GM10266 (cell line): ENCODE measurements at regions not wholly inside any gene's neighbourhood (a gene's known extent, or its start where the extent isn't known, plus 50 kb on each side); places are given as distances from the start of the nearest gene placed in this dataset.

Source experiments
- DNase-seq: peaks from one replicate; pipeline ENCODE4 v3.0.0; 2012; ENCODE audit errors: extremely low spot score
- TF ChIP-seq, protein P1 (sequence below): IDR thresholded peaks from 2 replicates; pipeline ENCODE4 v1.5.1; 2012; ENCODE audit warnings: mild to moderate bottlenecking, low read depth; ENCODE audit not compliant: control insufficient read depth, insufficient read depth; ENCODE audit errors: missing control alignments

DNA sequence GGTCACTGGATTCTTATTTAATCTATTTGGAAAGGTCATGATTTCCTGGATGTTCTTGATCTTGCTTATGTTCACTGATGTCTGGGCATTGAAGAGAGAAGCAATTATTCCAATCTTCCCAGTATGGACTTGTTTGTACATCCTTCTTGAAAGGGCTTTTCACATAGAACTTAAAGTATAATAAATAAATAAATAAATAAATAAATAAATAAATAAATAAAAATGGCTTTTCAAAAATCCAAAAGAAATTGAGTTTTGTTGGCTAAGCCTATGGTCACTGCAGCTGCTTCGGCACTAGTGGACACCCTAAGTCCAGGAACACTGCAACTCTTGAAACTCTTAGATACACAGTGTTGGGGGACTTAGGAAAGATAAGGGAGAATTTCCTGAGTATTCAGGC lies 840.7 kb upstream of the EDIL3 start:
- DNase-seq, result no peak
- TF ChIP-seq, protein P1, sequence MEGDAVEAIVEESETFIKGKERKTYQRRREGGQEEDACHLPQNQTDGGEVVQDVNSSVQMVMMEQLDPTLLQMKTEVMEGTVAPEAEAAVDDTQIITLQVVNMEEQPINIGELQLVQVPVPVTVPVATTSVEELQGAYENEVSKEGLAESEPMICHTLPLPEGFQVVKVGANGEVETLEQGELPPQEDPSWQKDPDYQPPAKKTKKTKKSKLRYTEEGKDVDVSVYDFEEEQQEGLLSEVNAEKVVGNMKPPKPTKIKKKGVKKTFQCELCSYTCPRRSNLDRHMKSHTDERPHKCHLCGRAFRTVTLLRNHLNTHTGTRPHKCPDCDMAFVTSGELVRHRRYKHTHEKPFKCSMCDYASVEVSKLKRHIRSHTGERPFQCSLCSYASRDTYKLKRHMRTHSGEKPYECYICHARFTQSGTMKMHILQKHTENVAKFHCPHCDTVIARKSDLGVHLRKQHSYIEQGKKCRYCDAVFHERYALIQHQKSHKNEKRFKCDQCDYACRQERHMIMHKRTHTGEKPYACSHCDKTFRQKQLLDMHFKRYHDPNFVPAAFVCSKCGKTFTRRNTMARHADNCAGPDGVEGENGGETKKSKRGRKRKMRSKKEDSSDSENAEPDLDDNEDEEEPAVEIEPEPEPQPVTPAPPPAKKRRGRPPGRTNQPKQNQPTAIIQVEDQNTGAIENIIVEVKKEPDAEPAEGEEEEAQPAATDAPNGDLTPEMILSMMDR, result no peak

DNA sequence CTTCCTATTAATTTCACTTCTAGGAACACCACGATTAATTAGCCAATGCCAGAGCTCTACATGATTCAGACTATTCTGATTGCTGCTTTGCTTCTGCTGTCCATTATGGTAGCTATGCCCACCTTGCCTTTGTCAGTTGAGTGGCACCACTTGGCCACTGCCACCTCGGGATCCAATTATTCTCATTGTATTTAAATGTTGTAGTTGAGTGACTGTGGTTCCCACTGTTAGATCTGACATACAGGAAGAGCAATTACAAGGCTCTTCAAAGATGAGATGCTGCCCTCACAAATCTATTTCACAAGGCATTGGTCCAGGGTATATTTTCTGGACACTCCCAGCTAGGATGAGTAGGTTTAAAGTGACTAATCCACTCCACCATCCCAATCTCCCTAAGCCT lies 864.5 kb upstream of the EDIL3 start:
- DNase-seq, result no peak
- TF ChIP-seq, protein P1, result no peak

DNA sequence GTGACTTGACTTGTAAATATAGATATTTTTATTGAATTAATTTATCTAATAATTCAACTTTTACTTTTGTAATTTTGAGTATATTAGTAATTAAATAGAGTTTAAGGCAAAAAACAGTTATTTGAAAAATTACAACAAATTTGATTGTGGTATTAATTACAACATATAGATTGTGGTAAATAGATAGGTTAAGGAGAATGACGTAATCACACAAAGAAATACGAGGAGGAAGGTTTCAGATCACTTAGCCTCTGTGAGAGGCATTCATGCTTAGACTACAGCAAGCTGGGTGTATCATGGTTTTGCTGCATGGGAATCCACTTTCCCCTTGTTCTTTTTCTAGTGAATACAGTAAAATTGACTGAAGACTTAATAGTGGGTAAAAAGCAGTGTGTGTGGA lies 878.4 kb upstream of the EDIL3 start:
- no peak for DNase-seq
- TF ChIP-seq, protein P1, result no peak

DNA sequence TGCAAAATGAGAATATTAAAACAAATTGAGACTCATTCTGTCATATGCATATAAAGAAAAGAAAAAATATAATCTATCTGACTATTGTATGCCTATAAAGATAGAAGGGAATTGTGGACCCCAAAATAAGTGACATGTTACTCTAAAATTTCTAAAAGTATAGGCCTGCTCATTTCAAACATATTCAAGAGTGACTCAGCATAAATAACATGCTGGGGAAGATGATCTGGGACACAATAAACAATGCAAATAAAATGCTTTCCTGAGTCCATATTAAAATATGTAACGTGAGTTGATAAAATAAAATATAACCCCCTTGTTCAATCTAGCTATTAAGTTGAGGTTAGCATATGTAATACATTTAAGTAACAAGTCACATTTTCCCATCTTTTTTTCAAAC lies 882.0 kb upstream of the EDIL3 start:
- TF ChIP-seq, protein P1, result no peak
- DNase-seq, result no peak

DNA sequence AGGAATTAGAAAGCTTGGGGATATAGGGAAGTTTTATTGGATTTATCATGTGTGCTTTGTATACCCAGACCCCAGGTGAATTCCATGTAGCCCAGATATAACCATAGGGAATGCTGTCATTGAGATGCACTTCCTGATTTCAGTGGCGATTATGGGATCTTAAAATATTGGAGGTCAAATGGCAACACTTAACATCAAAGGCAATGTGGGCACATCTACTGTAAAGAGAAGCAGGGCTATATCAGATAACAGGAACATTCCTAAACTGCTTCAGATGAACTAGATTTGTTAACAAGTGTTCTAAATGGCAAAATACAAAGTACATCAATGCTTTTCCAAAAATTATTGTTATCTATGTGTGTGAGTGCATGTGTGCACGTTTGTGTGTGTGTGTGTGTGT lies 883.5 kb upstream of the EDIL3 start:
- TF ChIP-seq, protein P1, result no peak
- no peak for DNase-seq

DNA sequence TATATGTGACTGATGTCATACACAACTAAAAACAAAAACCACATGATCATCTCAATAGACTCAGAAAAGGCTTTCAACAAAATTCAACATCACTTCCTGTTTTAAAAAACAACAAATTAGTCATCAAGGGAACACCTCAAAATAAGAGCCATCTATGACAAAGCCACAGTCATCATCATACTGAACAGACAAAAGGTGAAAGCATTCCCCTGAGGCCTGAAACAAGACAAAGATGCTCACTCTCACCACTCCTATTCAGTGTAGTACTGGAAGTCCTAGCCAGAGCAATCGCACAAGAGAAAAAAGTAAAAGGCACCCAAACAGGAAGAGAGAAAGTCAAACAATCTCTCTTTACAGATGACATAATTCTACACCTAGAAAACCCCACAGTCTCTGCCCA lies 893.5 kb upstream of the EDIL3 start:
- TF ChIP-seq, protein P1, result no peak
- DNase-seq, result no peak

DNA sequence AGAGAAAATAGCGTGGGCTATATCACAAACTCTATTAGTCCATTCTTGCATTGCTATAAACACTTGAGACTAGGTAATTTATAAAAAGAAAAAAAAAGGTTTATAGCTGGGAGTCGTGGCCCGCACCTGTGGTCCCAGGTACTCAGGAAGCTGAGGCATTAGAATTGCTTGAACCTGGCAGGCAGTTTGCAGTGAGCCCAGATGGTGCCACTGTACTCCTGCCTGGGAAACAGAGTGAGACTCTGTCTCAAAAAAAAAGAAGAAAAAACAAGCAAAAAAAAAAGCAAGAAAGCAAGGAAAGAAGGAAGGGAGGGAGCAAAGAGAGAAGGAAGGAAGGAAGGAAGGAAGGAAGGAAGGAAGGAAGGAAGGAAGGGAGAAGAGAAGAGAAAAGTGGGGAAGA lies 904.2 kb upstream of the EDIL3 start:
- TF ChIP-seq, protein P1, result no peak

More for the DNA sequence above, 904.2 kb upstream of the EDIL3 start:
- DNase-seq, result no peak
